GM19395 (cell line): ENCODE measurements at regions not wholly inside any gene's neighbourhood (a gene's known extent, or its start where the extent isn't known, plus 50 kb on each side); places are given as distances from the start of the nearest gene placed in this dataset.

Experiments used
- ATAC-seq: cut with Tn5 transposase; IDR thresholded peaks from one replicate; pipeline ENCODE4 v1.9.1; 2021; ENCODE audit warnings: mild to moderate bottlenecking, moderate library complexity; ENCODE audit not compliant: unreplicated experiment

GRCh38 chr11:127677660-127678425, 677.3 kb upstream of the KIRREL3 start:
- no peak for ATAC-seq

- no peak for ATAC-seq
Measured at GRCh38 chr11:127675581-127675980, 675.0 kb upstream of the KIRREL3 start.

- ATAC-seq: no peak
Measured at GRCh38 chr11:127674754-127675153, 674.2 kb upstream of the KIRREL3 start.

- ATAC-seq: no peak
Measured at GRCh38 chr11:127670374-127671119, 670.0 kb upstream of the KIRREL3 start.

GRCh38 chr11:127656116-127656836, 655.7 kb upstream of the KIRREL3 start:
- no peak for ATAC-seq

GRCh38 chr11:127653076-127653475, 652.5 kb upstream of the KIRREL3 start:
- no peak for ATAC-seq

- no peak for ATAC-seq
Measured at GRCh38 chr11:127651888-127652221, 651.3 kb upstream of the KIRREL3 start.

- no peak for ATAC-seq
Measured at GRCh38 chr11:127651175-127651887, 650.8 kb upstream of the KIRREL3 start.

- ATAC-seq: no peak
Measured at GRCh38 chr11:127649958-127650357, 649.4 kb upstream of the KIRREL3 start.

GRCh38 chr11:127649071-127649470, 648.5 kb upstream of the KIRREL3 start:
- ATAC-seq: no peak

GRCh38 chr11:127648583-127648982, 648.0 kb upstream of the KIRREL3 start:
- ATAC-seq: no peak

- ATAC-seq: no peak
Measured at GRCh38 chr11:127644366-127644765, 643.8 kb upstream of the KIRREL3 start.

- no peak for ATAC-seq
Measured at GRCh38 chr11:127643268-127644058, 642.9 kb upstream of the KIRREL3 start.

GRCh38 chr11:127640561-127641451, 640.2 kb upstream of the KIRREL3 start:
- ATAC-seq: peak; percentile 73

GRCh38 chr11:127639916-127640315, 639.3 kb upstream of the KIRREL3 start:
- no peak for ATAC-seq

GRCh38 chr11:127632976-127633680, 632.6 kb upstream of the KIRREL3 start:
- no peak for ATAC-seq

- ATAC-seq: no peak
Measured at GRCh38 chr11:127632546-127632945, 632.0 kb upstream of the KIRREL3 start.

GRCh38 chr11:127631974-127632373, 631.4 kb upstream of the KIRREL3 start:
- ATAC-seq: no peak

- ATAC-seq: no peak
Measured at GRCh38 chr11:127629200-127629599, 628.6 kb upstream of the KIRREL3 start.
